NT2/D1 (cell line): ENCODE measurements at regions not wholly inside any gene's neighbourhood (a gene's known extent, or its start where the extent isn't known, plus 50 kb on each side); places are given as distances from the start of the nearest gene placed in this dataset.

Source experiments
- DNase-seq: peaks from one replicate; pipeline ENCODE4 v3.0.0-alpha.2; 2011; ENCODE audit warnings: low read depth, low spot score
- H3K27me3 ChIP-seq: 2 replicates; pipeline ENCODE4 v1.6.0; 2011; ENCODE audit warnings: mild to moderate bottlenecking; ENCODE audit not compliant: insufficient read length, insufficient read depth
- H3K36me3 ChIP-seq: 2 replicates; pipeline ENCODE4 v1.6.1; 2011; ENCODE audit warnings: mild to moderate bottlenecking, low read length, mixed read lengths; ENCODE audit not compliant: insufficient read depth, insufficient read length
- H3K4me1 ChIP-seq: 2 replicates; pipeline ENCODE4 v1.5.1; 2011; ENCODE audit not compliant: insufficient read depth, insufficient read length
- H3K4me3 ChIP-seq: 2 replicates; pipeline ENCODE4 v1.5.1; 2011; ENCODE audit warnings: low read depth; ENCODE audit not compliant: insufficient read length
- H3K9ac ChIP-seq: 2 replicates; pipeline ENCODE4 v1.6.0; 2011; ENCODE audit warnings: low read depth; ENCODE audit not compliant: insufficient read length
- H3K9me3 ChIP-seq: 2 replicates; pipeline ENCODE4 v1.5.1; 2011; ENCODE audit warnings: mild to moderate bottlenecking, low read length; ENCODE audit not compliant: insufficient read depth
- SUZ12 ChIP-seq: IDR thresholded peaks from 2 replicates; pipeline ENCODE4 v1.6.1; 2011; ENCODE audit not compliant: insufficient read length, insufficient read depth; ENCODE audit errors: extremely low read depth
- YY1 ChIP-seq: IDR thresholded peaks from 2 replicates; pipeline ENCODE4 v1.6.1; 2011; ENCODE audit not compliant: insufficient read length, insufficient read depth
- ZNF274 ChIP-seq: IDR thresholded peaks from 2 replicates; pipeline ENCODE4 v1.6.1; 2011; ENCODE audit warnings: mild to moderate bottlenecking, low read depth, low read length

DNA sequence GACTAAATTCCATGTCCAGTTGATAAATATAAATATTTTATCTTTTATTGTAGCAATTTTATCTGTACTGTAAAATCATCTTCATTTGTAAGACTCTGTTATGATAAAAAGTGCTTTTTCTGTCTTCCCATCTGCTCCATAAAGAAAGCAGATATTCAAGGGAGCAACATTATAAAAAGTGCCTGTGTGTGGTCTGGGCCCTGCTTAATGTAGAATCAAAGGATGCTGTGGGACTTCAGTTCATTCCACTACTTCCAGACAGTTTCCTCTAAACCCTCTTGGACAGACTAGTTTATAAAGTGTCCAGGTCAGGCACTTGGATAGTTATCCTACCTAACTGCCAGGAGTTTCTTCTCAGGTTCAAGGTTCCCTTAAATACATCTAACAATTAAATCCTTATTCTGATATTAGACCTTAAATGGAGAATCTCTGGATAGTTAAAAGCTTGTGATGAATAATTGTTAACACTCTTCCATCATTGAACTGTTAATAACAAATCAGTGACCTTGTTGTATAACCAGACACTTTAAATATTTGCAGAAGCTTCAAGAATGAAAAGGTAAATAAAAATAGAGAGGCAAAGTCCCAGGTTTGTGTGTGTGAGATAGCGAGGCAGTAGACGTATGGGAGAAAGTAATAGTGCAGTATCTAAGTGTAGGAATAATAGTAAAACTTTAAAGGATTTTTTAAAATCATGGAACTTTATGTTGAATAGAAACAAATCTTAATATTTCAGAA, 237.5 kb upstream of the CTSO start:
- Histone ChIP-seq H3K9ac (no peak overlapping the region), H3K36me3 (no peaks in the 10 kb centered on the region), H3K27me3 (no peaks in the 10 kb centered on the region), H3K9me3 (no peaks in the 10 kb centered on the region), H3K4me1 (no peaks in the 10 kb centered on the region), H3K4me3 (no peak overlapping the region)
- TF ChIP-seq YY1 (no peak), SUZ12 (no peak), ZNF274 (no peak)
- no peak for DNase-seq

- Histone ChIP-seq H3K36me3 (no peaks in the 10 kb centered on the region), H3K27me3 (no peaks in the 10 kb centered on the region), H3K4me1 (no peaks in the 10 kb centered on the region), H3K9me3 (no peaks in the 10 kb centered on the region), H3K9ac (no peak overlapping the region), H3K4me3 (no peak overlapping the region)
- no peak for TF ChIP-seq YY1
- TF ChIP-seq SUZ12: no peak
- no peak for TF ChIP-seq ZNF274
- DNase-seq: no peak
These were observed 236.9 kb upstream of the CTSO start for GRCh38 chr4:156190615-156191014.

DNA sequence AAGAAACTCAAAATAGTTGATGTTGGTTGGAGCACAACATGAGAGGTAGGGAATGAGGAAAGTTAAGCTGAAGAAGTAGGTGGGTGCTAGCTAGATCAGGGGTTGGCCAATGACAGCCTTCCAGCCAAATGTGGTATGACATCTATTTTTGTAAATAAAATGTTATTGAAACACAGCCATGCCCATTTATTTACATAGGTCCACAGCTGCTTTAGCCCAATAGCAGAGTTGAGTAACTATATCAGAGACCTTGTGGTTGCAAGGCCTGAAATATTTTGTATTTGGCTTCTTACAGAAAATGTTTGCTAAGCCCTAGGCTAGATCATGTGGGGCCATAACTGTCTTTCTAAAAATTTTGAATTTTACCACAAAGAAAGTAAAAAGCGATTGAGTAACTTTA, 234.9 kb upstream of the CTSO start:
- no peak for TF ChIP-seq YY1
- TF ChIP-seq SUZ12: no peak
- TF ChIP-seq ZNF274: no peak
- Histone ChIP-seq H3K27me3 (no peaks in the 10 kb centered on the region), H3K4me3 (no peak overlapping the region), H3K9ac (no peak overlapping the region), H3K9me3 (no peaks in the 10 kb centered on the region), H3K36me3 (no peaks in the 10 kb centered on the region), H3K4me1 (no peaks in the 10 kb centered on the region)
- DNase-seq: no peak

- H3K27me3 ChIP-seq: no peaks in the 10 kb centered on the region
- no peak for DNase-seq
- H3K36me3 ChIP-seq: no peaks in the 10 kb centered on the region
- no peak overlapping the region for H3K4me3 ChIP-seq
- TF ChIP-seq ZNF274 (no peak), YY1 (no peak), SUZ12 (no peak)
- no peaks in the 10 kb centered on the region for H3K9me3 ChIP-seq
- no peak overlapping the region for H3K9ac ChIP-seq
- no peaks in the 10 kb centered on the region for H3K4me1 ChIP-seq
These were observed 232.4 kb upstream of the CTSO start for GRCh38 chr4:156186111-156186510.

DNA sequence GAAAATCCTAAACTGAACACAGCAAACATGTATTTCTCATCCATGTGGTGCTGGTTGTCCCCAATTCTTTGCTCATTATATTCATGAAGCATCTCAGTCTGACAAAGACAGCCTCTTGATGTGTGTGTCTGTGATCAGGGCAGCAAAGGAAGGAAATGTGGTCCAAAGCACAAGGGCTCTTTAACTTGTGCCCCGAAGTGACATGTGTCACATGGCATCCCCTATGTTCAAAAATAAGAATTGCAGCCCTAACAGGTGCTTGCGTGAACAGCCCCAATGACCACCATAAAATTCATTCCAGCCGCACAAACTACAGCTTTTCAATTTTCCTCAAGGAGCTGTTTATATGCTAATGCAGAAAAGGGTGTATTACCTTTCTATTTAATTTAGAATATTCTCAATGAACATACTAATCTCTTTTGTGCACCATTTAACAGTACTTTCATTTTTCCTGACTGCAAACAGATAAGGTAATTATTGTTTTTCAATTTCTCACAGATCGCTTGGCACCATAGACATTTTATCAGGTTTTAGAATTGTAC, 231.9 kb upstream of the CTSO start:
- H3K4me3 ChIP-seq: no peak overlapping the region
- no peaks in the 10 kb centered on the region for H3K27me3 ChIP-seq
- no peak for DNase-seq
- H3K36me3 ChIP-seq: no peaks in the 10 kb centered on the region
- no peaks in the 10 kb centered on the region for H3K4me1 ChIP-seq
- TF ChIP-seq ZNF274 (no peak), YY1 (no peak), SUZ12 (no peak)
- H3K9me3 ChIP-seq: no peaks in the 10 kb centered on the region
- no peak overlapping the region for H3K9ac ChIP-seq

GRCh38 chr4:156182269-156182668, 228.6 kb upstream of the CTSO start:
- Histone ChIP-seq H3K27me3 (no peaks in the 10 kb centered on the region), H3K4me1 (no peaks in the 10 kb centered on the region), H3K9ac (no peak overlapping the region), H3K36me3 (no peaks in the 10 kb centered on the region), H3K9me3 (no peaks in the 10 kb centered on the region), H3K4me3 (no peak overlapping the region)
- DNase-seq: no peak
- no peak for TF ChIP-seq ZNF274
- no peak for TF ChIP-seq YY1
- no peak for TF ChIP-seq SUZ12

GRCh38 chr4:156177941-156178340, 224.3 kb upstream of the CTSO start:
- DNase-seq: no peak
- Histone ChIP-seq H3K9ac (no peak overlapping the region), H3K4me3 (no peak overlapping the region), H3K9me3 (no peaks in the 10 kb centered on the region), H3K36me3 (no peaks in the 10 kb centered on the region), H3K27me3 (no peaks in the 10 kb centered on the region), H3K4me1 (no peaks in the 10 kb centered on the region)
- TF ChIP-seq YY1: no peak
- no peak for TF ChIP-seq ZNF274
- no peak for TF ChIP-seq SUZ12
